PC-3 (cell line): ENCODE measurements at regions not wholly inside any gene's neighbourhood (a gene's known extent, or its start where the extent isn't known, plus 50 kb on each side); places are given as distances from the start of the nearest gene placed in this dataset.

Experiments
- CTCF ChIP-seq: fragments of 300-600 bp; sonication (generic); conservative IDR thresholded peaks from 2 replicates; pipeline ENCODE4 v1.5.1; 2017; ENCODE audit warnings: antibody characterized with exemption, low read depth, mild to moderate bottlenecking, low read length
- EZH2 ChIP-seq: fragments of 300-600 bp; sonication (generic); IDR thresholded peaks from one replicate; pipeline ENCODE4 v1.6.1; 2017; ENCODE audit warnings: antibody characterized with exemption, mild to moderate bottlenecking, low read length; ENCODE audit not compliant: unreplicated experiment
- EZH2phosphoT487 ChIP-seq: fragments of 300-600 bp; sonication (generic); IDR thresholded peaks from 2 replicates; pipeline ENCODE4 v1.6.1; 2018; ENCODE audit warnings: mild to moderate bottlenecking, antibody characterized with exemption, low read length, borderline replicate concordance

- TF ChIP-seq CTCF (no peak), EZH2 (no peak), EZH2phosphoT487 (no peak)
Measured at GRCh38 chr13:53336441-53337160, 308.0 kb downstream of the OLFM4 start.
